Gastrocnemius medialis (tissue), 4 donors: ENCODE measurements at regions not wholly inside any gene's neighbourhood (a gene's known extent, or its start where the extent isn't known, plus 50 kb on each side); places are given as distances from the start of the nearest gene placed in this dataset.

Experiments
- ATAC-seq, 2 donors: fragments of 150-250 bp; one replicate each; pipeline ENCODE4 v1.9.1; 2016
- DNase-seq, 2 donors: peaks; one replicate each; pipeline ENCODE4 v3.0.0-alpha.2; 2019
- H3K27ac ChIP-seq, 4 donors: fragments of 200-600 bp; sonication (generic); 1 replicate in 1 of 4; 2 replicates in 3 of 4; pipeline ENCODE4 v1.5.1; 2016 to 2018; ENCODE audit warnings: mild to moderate bottlenecking in 2 of 4, moderate library complexity in 1 of 4
- H3K27me3 ChIP-seq, 3 donors: fragments of 200-600 bp; sonication (generic) in 2 of 3; 1 replicate in 1 of 3; 2 replicates in 2 of 3; pipeline versions ENCODE4 v1.5.1 to v1.6.0; 2016 to 2019; ENCODE audit warnings: mild to moderate bottlenecking in 1 of 3, moderate library complexity in 1 of 3
- H3K36me3 ChIP-seq, 2 donors: fragments of 200-600 bp; sonication (generic) in 1 of 2; one replicate each; pipeline ENCODE4 v1.5.1; 2017 to 2018
- H3K4me1 ChIP-seq, 2 donors: fragments of 200-600 bp; sonication (generic) in 1 of 2; one replicate each; pipeline ENCODE4 v1.5.1; 2016 to 2017; ENCODE audit warnings: mild to moderate bottlenecking in 2 of 2
- H3K4me3 ChIP-seq, 4 donors: fragments of 200-600 bp; sonication (generic) in 3 of 4; 1 replicate in 1 of 4; 2 replicates in 3 of 4; pipeline ENCODE4 v1.5.1; 2016 to 2019; ENCODE audit warnings: mild to moderate bottlenecking in 2 of 4
- H3K9me3 ChIP-seq, 3 donors: fragments of 200-600 bp; sonication (generic) in 2 of 3; 1 replicate in 1 of 3; 2 replicates in 2 of 3; pipeline ENCODE4 v1.5.1; 2016 to 2019
- CTCF ChIP-seq, 5 experiments: fragments of 450-650 bp in 3 of 5; fragments of 200-600 bp in 2 of 5; sonication (generic) in 2 of 5; IDR thresholded peaks in 4 of 5; conservative IDR thresholded peaks in 1 of 5; 1 replicate in 4 of 5; 2 replicates in 1 of 5; pipeline ENCODE4 v1.5.1; 2016 to 2019; ENCODE audit warnings: antibody characterized with exemption in 5 of 5, mild to moderate bottlenecking in 3 of 5, moderate library complexity in 3 of 5
- POLR2A ChIP-seq, 2 donors: fragments of 450-650 bp; IDR thresholded peaks; one replicate each; pipeline ENCODE4 v1.6.1; 2017; ENCODE audit warnings: antibody characterized with exemption in 2 of 2, mild to moderate bottlenecking in 2 of 2, moderate library complexity in 2 of 2
- in situ Hi-C, 4 donors: fragments of 200-750 bp; cut with MboI; loops; one replicate each; pipeline versions ENCODE4 v1.15.0 to v1.8.0; 2017; ENCODE audit warnings: low sequenced_read_pairs in 4 of 4
- intact Hi-C: fragments of 100-400 bp; cut with DNase I; formaldehyde crosslinking; loops from one replicate; pipeline ENCODE4 v1.15.1; 2023; ENCODE audit warnings: low total_unique reads

DNA sequence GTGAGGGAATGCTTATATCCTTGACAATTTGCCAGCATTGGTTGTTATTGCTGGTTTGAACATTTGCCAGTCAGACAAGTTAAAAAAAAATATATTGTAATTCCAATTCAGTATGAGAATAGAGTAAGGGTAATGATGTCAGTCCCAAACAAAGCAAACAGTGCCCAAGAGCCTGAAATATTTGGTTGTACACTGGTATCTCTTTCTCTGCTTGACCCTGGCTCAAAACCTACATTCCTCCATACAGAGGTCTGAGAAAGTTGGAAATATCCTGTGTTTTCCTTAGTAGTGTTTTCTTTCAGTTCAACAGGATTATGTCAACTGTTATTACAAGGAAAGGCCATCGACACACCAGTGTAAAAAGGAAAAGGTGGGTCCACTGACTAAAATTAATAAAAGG lies 145.6 kb downstream of the MRPL39 start:
- Histone ChIP-seq H3K4me3 (no peak overlapping the region), H3K36me3 (no peaks in the 10 kb centered on the region), H3K27ac (no peak overlapping the region), H3K9me3 (no peaks in the 10 kb centered on the region), H3K4me1 (no peaks in the 10 kb centered on the region), H3K27me3 (no peaks in the 10 kb centered on the region)
- DNase-seq (no peak), ATAC-seq (no peak)
- intact Hi-C loops (no loop called here), in situ Hi-C loops (no loop called here)
- TF ChIP-seq POLR2A (IDR thresholded peaks at IDR 0.05) (no peak), CTCF (IDR thresholded peaks at IDR 0.05 in 4 of 5, conservative IDR thresholded peaks at IDR 0.05 in 1 of 5) (no peak)

DNA sequence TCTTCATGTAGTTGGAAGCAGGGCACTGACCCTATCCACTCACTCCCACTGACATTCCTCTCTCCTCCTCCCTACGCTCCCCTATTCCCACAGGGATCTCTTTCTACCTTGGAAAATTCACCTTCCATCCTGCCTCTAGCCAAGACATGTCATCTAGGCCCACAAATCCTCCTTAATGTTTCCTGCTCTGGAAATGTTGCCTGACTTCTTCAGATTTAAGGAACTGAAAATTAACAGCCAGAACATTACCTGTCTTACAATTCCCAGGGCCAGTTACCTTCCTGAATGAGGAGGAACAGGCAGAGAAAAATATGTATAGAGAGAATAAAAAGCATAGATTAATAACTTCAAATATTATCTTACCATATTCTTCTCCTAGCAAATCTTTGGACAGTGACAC lies 147.3 kb downstream of the MRPL39 start:
- Histone ChIP-seq H3K4me1 (no peaks in the 10 kb centered on the region), H3K9me3 (no peaks in the 10 kb centered on the region), H3K4me3 (no peak overlapping the region), H3K36me3 (no peaks in the 10 kb centered on the region), H3K27me3 (no peaks in the 10 kb centered on the region), H3K27ac (no peak overlapping the region)
- intact Hi-C loops (no loop called here), in situ Hi-C loops (no loop called here)
- DNase-seq = no peak
- no peak for ATAC-seq
- TF ChIP-seq POLR2A (IDR thresholded peaks at IDR 0.05) (no peak), CTCF (IDR thresholded peaks at IDR 0.05 in 4 of 5, conservative IDR thresholded peaks at IDR 0.05 in 1 of 5) (no peak)

DNA sequence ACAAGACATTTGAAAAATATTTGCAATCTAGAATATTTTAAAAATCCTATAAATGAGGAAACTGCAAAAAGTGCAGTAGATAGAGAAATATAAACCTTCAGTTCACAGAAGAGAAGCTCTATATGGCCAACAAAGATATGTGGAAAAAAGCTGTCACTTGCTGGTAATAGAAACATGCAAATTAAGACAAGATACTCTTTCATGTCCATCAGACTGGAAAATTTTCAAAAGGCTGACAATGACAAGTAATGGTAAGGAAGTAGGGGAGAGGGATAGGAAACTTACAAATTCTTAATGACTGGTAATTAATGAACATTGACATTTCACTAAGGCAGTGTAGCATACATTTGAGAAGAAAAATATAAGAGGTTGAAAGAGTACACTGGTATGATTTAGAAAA lies 147.9 kb downstream of the MRPL39 start:
- ATAC-seq (no peak), DNase-seq (no peak)
- Histone ChIP-seq H3K36me3 (no peaks in the 10 kb centered on the region), H3K4me3 (no peak overlapping the region), H3K9me3 (no peaks in the 10 kb centered on the region), H3K27ac (no peak overlapping the region), H3K4me1 (no peaks in the 10 kb centered on the region), H3K27me3 (no peaks in the 10 kb centered on the region)
- in situ Hi-C loops (no loop called here), intact Hi-C loops (no loop called here)
- TF ChIP-seq POLR2A (IDR thresholded peaks at IDR 0.05) = no peak
- TF ChIP-seq CTCF (IDR thresholded peaks at IDR 0.05 in 4 of 5, conservative IDR thresholded peaks at IDR 0.05 in 1 of 5) = no peak

DNA sequence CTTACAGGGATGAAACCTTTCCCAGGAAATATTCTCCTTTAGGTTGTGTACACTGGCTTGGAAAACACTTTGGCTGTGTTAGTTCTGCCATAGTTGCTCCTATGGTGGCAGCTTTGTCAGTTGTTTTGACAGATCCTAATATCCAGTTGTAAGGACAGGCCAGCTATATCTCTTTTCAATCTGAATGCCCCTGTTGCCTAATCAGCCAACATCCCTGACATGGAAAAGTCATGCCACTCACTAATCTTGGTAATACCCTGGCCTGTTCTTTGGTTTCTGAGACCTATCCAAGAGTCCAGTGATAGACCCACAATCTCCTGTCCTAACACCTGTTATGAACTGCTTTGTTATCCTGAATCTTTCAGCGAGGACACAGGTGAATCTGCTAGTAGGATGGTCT lies 148.8 kb downstream of the MRPL39 start:
- no peak for DNase-seq
- Histone ChIP-seq H3K27ac (no peak overlapping the region), H3K27me3 (no peaks in the 10 kb centered on the region), H3K9me3 (no peaks in the 10 kb centered on the region), H3K4me3 (no peak overlapping the region), H3K4me1 (no peaks in the 10 kb centered on the region), H3K36me3 (no peaks in the 10 kb centered on the region)
- ATAC-seq = no peak
- in situ Hi-C loops (no loop called here), intact Hi-C loops (no loop called here)
- TF ChIP-seq POLR2A (IDR thresholded peaks at IDR 0.05) (no peak), CTCF (IDR thresholded peaks at IDR 0.05 in 4 of 5, conservative IDR thresholded peaks at IDR 0.05 in 1 of 5) (no peak)

DNA sequence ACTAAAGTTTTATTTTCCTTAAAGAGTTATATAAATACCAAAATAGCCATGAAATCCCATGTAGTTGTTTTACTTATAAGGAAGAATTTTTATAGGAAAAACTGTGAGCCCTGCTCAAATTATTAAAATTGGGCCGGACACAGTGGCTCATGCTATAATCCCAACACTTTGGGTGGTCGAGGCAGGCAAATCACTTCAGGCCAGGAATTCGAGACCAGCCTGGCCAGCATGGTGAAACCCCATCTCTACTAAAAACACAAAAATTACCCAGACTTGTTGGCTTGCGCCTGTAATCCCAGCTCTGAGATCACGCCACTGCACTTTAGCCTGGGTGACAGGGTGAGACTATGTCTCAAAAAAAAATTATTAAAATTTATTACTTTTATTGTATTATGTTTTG lies 149.3 kb downstream of the MRPL39 start:
- no peaks in the 10 kb centered on the region for H3K4me1 ChIP-seq
- DNase-seq (no peak), ATAC-seq (no peak)
- intact Hi-C loops = no loop called here
- no peak overlapping the region for H3K27ac ChIP-seq
- no peaks in the 10 kb centered on the region for H3K36me3 ChIP-seq
- in situ Hi-C loops = no loop called here
- no peak overlapping the region for H3K4me3 ChIP-seq
- no peaks in the 10 kb centered on the region for H3K9me3 ChIP-seq
- TF ChIP-seq POLR2A (IDR thresholded peaks at IDR 0.05) (no peak), CTCF (IDR thresholded peaks at IDR 0.05 in 4 of 5, conservative IDR thresholded peaks at IDR 0.05 in 1 of 5) (no peak)
- no peaks in the 10 kb centered on the region for H3K27me3 ChIP-seq
